ENCODE measurements at regions not wholly inside any gene's neighbourhood (a gene's known extent, or its start where the extent isn't known, plus 50 kb on each side); places are given as distances from the start of the nearest gene placed in this dataset.

DNA sequence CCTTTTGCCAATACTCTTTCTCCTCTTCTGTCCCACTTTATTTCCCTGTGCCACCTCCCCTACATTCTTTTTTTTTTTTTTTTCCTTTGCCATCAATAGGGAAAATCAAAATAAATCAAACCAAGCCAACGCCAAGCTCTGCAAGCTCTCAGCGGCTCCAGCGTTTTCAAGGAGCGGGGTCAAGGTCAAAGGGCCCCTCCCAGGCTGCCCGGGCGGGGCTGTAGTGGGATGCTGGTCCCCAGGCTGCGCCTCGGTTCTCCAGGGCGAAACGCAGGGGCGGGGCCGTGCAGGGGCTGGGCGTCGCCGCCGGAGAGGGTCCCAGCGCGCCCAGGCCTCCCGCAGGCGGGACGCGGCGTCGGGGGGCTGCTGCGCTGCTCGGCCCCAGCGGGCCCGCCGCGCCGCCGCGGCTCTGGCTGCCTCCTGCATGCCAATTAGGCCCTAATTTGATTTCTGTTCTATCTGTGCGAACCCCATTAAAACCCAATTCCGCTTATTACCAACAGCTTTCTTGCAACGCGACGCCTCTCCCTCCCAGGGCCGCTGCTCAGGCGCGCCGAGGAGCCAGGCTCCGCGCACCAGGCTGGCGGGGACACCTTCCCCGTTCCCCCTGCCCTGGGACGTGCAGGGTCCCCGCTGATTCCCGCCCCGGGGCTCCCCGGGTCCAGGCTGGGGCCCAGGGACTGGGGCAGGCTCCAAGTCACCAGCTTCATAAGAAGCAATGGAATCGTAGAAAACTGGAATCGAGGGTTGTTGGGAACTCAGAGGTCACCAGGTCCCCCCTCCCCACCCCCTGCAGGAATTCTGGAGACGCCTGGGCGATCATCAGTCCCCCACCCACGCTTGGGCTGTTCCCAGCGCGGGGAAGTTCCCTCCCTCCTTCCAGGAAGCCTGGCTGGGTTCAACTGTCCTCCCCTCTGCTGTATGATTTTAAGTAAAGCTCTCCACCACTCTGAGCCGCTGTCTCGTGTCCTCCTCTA, 50.7 kb upstream of the MAP1LC3B2 start:
- H3K4me1 ChIP-seq (ENCODE audit: control insufficient read depth in 3 of 3, insufficient read depth in 2 of 3, low read depth in 1 of 3, low read length in 2 of 3): peaks cover 0 to 5% (median 0%) of the 10 kb centered on the region in 3 donors
- H3K27ac ChIP-seq (ENCODE audit: low read depth in 1 of 3, low read length in 2 of 3): no peak overlapping the region
- WGBS, 3 donors: 4 to 7% (median 7%) methylated on average over 38 to 60 of the region's 60 CpGs
- FAIRE-seq: no peak
- H3K36me3 ChIP-seq (ENCODE audit: control insufficient read depth in 3 of 3, insufficient read depth in 2 of 3, low read depth in 1 of 3, low read length in 3 of 3): no peaks in the 10 kb centered on the region
- no peaks in the 10 kb centered on the region for H3K27me3 ChIP-seq (ENCODE audit: control insufficient read depth in 3 of 3, insufficient read depth in 3 of 3, low read length in 3 of 3)
- no peaks in the 10 kb centered on the region for H3K9me3 ChIP-seq (ENCODE audit: control insufficient read depth in 2 of 2, insufficient read depth in 1 of 2, low read depth in 1 of 2, low read length in 1 of 2)
- H3K4me3 ChIP-seq (ENCODE audit: low read depth in 1 of 3, low read length in 3 of 3): peak overlapping the region; percentile 1 to 34 (median 32)
- peak in 1 of 2 donors; percentile 56 for DNase-seq

Data from small intestine (tissue), 7 donors.